HS-5 (cell line): ENCODE measurements at regions not wholly inside any gene's neighbourhood (a gene's known extent, or its start where the extent isn't known, plus 50 kb on each side); places are given as distances from the start of the nearest gene placed in this dataset.
"Not testable (repeated sequence)": the region's sequence is repeated elsewhere in the genome, so short reads cannot be mapped to it uniquely, and the experiment has no call there.

ENCODE experiments used
- DNase-seq: peaks from one replicate; pipeline ENCODE4 v3.0.0-alpha.2; 2012; ENCODE audit warnings: low read depth

GRCh38 chr7:45267262-45267661, 109.7 kb downstream of the RAMP3 start:
- no peak for DNase-seq

GRCh38 chr7:45268013-45268412, 110.4 kb downstream of the RAMP3 start:
- no peak for DNase-seq

GRCh38 chr7:45269192-45269591, 111.6 kb downstream of the RAMP3 start:
- DNase-seq = no peak

- DNase-seq = no peak
These were observed 121.3 kb downstream of the RAMP3 start for GRCh38 chr7:45278763-45279398.

- not testable (repeated sequence) for DNase-seq
These were observed 132.0 kb downstream of the RAMP3 start for GRCh38 chr7:45289611-45290010.

- DNase-seq = no peak
These were observed 133.3 kb downstream of the RAMP3 start for GRCh38 chr7:45290880-45291279.

- no peak for DNase-seq
These were observed 134.9 kb downstream of the RAMP3 start for GRCh38 chr7:45292481-45292880.

- DNase-seq = no peak
These were observed 135.8 kb downstream of the RAMP3 start for GRCh38 chr7:45293295-45293942.

GRCh38 chr7:45294559-45294958, 137.0 kb downstream of the RAMP3 start:
- no peak for DNase-seq

GRCh38 chr7:45295222-45295621, 137.6 kb downstream of the RAMP3 start:
- no peak for DNase-seq

- no peak for DNase-seq
These were observed 139.2 kb downstream of the RAMP3 start for GRCh38 chr7:45296748-45297147.

- no peak for DNase-seq
These were observed 149.2 kb downstream of the RAMP3 start for GRCh38 chr7:45306752-45307305.

GRCh38 chr7:45311597-45311996, 154.0 kb downstream of the RAMP3 start:
- no peak for DNase-seq

GRCh38 chr7:45315512-45315911, 157.9 kb downstream of the RAMP3 start:
- not testable (repeated sequence) for DNase-seq

GRCh38 chr7:45324683-45325237, 167.2 kb downstream of the RAMP3 start:
- no peak for DNase-seq

- no peak for DNase-seq
These were observed 167.8 kb downstream of the RAMP3 start for GRCh38 chr7:45325378-45325777.

GRCh38 chr7:45328403-45328981, 170.9 kb downstream of the RAMP3 start:
- DNase-seq = no peak

- DNase-seq = no peak
These were observed 174.0 kb downstream of the RAMP3 start for GRCh38 chr7:45331563-45331962.

- not testable (repeated sequence) for DNase-seq
These were observed 177.4 kb downstream of the RAMP3 start for GRCh38 chr7:45335024-45335423.

GRCh38 chr7:45342236-45342635, 184.6 kb downstream of the RAMP3 start:
- DNase-seq = no peak

GRCh38 chr7:45343746-45344145, 186.2 kb downstream of the RAMP3 start:
- no peak for DNase-seq

GRCh38 chr7:45347804-45348203, 190.2 kb downstream of the RAMP3 start:
- DNase-seq = peak; percentile 41

- no peak for DNase-seq
These were observed 191.5 kb downstream of the RAMP3 start for GRCh38 chr7:45349090-45349489.
